ENCODE measurements at regions not wholly inside any gene's neighbourhood (a gene's known extent, or its start where the extent isn't known, plus 50 kb on each side); places are given as distances from the start of the nearest gene placed in this dataset.

DNA sequence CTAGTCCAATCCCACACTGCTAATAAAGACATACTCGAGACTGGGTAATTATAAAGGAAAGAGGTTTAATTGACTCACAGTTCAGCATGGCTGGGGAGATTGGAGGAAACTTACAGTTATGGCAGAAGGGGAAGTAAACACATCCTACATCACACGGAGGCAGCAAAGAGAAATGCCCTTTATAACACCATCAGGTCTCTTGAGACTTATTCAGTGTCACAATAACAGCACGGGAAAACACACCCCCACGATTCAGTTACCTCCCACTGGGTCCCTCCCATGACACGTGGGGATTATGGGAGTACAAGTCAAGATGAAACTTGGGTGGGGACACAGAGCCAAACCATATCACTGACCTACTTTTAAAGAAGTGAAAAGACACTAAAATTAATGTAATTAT lies 1130.4 kb upstream of the SLC10A2 start:
- TF ChIP-seq POLR2AphosphoS5 (IDR thresholded peaks at IDR 0.05; ENCODE audit: borderline replicate concordance, low read depth, low read length) (no peak), EZH2 (IDR thresholded peaks at IDR 0.05) (no peak), FOXP2 (optimal IDR thresholded peaks at IDR 0.05; ENCODE audit: control extremely low read depth, extremely low read length, insufficient read depth) (no peak)

Measured in SK-N-MC (cell line).